ENCODE measurements at regions not wholly inside any gene's neighbourhood (a gene's known extent, or its start where the extent isn't known, plus 50 kb on each side); places are given as distances from the start of the nearest gene placed in this dataset.
"Not testable (repeated sequence)": the region's sequence is repeated elsewhere in the genome, so short reads cannot be mapped to it uniquely, and the experiment has no call there.

- TF ChIP-seq CTCF (IDR thresholded peaks at IDR 0.05) (no peak), POLR2A (IDR thresholded peaks at IDR 0.05) (no peak)
- DNase-seq: no peak
- H3K27me3 ChIP-seq: no peaks in the 10 kb centered on the region
- no peak overlapping the region for H3K27ac ChIP-seq
- H3K36me3 ChIP-seq (ENCODE audit: low read depth, missing control alignments): no peaks in the 10 kb centered on the region
- 91 to 93% methylated on average over 2 of the region's 2 CpGs for WGBS, 2 donors
- no peaks in the 10 kb centered on the region for H3K9me3 ChIP-seq
- no peak overlapping the region for H3K4me3 ChIP-seq
- no peaks in the 10 kb centered on the region for H3K4me1 ChIP-seq
- intact Hi-C loops (cut with DNase I; ENCODE audit: low total_unique reads): no loop called here
Measured at GRCh38 chr5:121634946-121635345, 216.7 kb upstream of the FTMT start.

- intact Hi-C loops (cut with DNase I; ENCODE audit: low total_unique reads): no loop called here
- 76 to 93% methylated on average over 2 of the region's 2 CpGs for WGBS, 2 donors
- no peaks in the 10 kb centered on the region for H3K4me1 ChIP-seq
- no peak for DNase-seq
- H3K9me3 ChIP-seq: no peaks in the 10 kb centered on the region
- no peaks in the 10 kb centered on the region for H3K36me3 ChIP-seq (ENCODE audit: low read depth, missing control alignments)
- H3K4me3 ChIP-seq: no peak overlapping the region
- no peak for TF ChIP-seq CTCF (IDR thresholded peaks at IDR 0.05)
- no peak for TF ChIP-seq POLR2A (IDR thresholded peaks at IDR 0.05)
- no peak overlapping the region for H3K27ac ChIP-seq
- no peaks in the 10 kb centered on the region for H3K27me3 ChIP-seq
Measured at GRCh38 chr5:121638126-121638525, 213.6 kb upstream of the FTMT start.

- Histone ChIP-seq H3K36me3 (ENCODE audit: low read depth, missing control alignments) (no peaks in the 10 kb centered on the region), H3K27me3 (no peaks in the 10 kb centered on the region), H3K4me3 (no peak overlapping the region), H3K9me3 (no peaks in the 10 kb centered on the region), H3K27ac (no peak overlapping the region), H3K4me1 (no peaks in the 10 kb centered on the region)
- no peak for TF ChIP-seq CTCF (IDR thresholded peaks at IDR 0.05)
- no peak for TF ChIP-seq POLR2A (IDR thresholded peaks at IDR 0.05)
- intact Hi-C loops (cut with DNase I; ENCODE audit: low total_unique reads): no loop called here
- WGBS, 2 donors: 75 to 78% methylated on average over 1 of the region's 1 CpG
- no peak for DNase-seq
Measured at GRCh38 chr5:121640298-121640697, 211.4 kb upstream of the FTMT start.

GRCh38 chr5:121658221-121658620, 193.5 kb upstream of the FTMT start:
- Histone ChIP-seq H3K36me3 (ENCODE audit: low read depth, missing control alignments) (no peaks in the 10 kb centered on the region), H3K27ac (no peak overlapping the region), H3K9me3 (no peaks in the 10 kb centered on the region), H3K4me1 (no peaks in the 10 kb centered on the region), H3K4me3 (no peak overlapping the region), H3K27me3 (no peaks in the 10 kb centered on the region)
- DNase-seq: no peak
- intact Hi-C loops (cut with DNase I; ENCODE audit: low total_unique reads): no loop called here
- TF ChIP-seq CTCF (IDR thresholded peaks at IDR 0.05) (no peak), POLR2A (IDR thresholded peaks at IDR 0.05) (no peak)

- DNase-seq: no peak
- Histone ChIP-seq H3K27me3 (no peaks in the 10 kb centered on the region), H3K36me3 (ENCODE audit: low read depth, missing control alignments) (no peaks in the 10 kb centered on the region), H3K9me3 (no peaks in the 10 kb centered on the region), H3K4me1 (no peaks in the 10 kb centered on the region), H3K27ac (no peak overlapping the region), H3K4me3 (no peak overlapping the region)
- no peak for TF ChIP-seq CTCF (IDR thresholded peaks at IDR 0.05)
- TF ChIP-seq POLR2A (IDR thresholded peaks at IDR 0.05): no peak
- 81 to 89% methylated on average over 2 to 6 of the region's 6 CpGs for WGBS, 2 donors
- intact Hi-C loops (cut with DNase I; ENCODE audit: low total_unique reads): no loop called here
Measured at GRCh38 chr5:121660142-121660541, 191.5 kb upstream of the FTMT start.

- DNase-seq; H3K27me3 ChIP-seq; H3K36me3 ChIP-seq (ENCODE audit: low read depth, missing control alignments); H3K9me3 ChIP-seq; intact Hi-C loops (cut with DNase I; ENCODE audit: low total_unique reads); H3K4me1 ChIP-seq; H3K4me3 ChIP-seq; H3K27ac ChIP-seq: not testable (repeated sequence)
- 86 to 88% methylated on average over 4 of the region's 4 CpGs for WGBS, 2 donors
Measured at GRCh38 chr5:121665542-121665941, 186.1 kb upstream of the FTMT start.

Measured in testis (tissue), 2 donors.